SU-DHL-6 (cell line): ENCODE measurements at regions not wholly inside any gene's neighbourhood (a gene's known extent, or its start where the extent isn't known, plus 50 kb on each side); places are given as distances from the start of the nearest gene placed in this dataset.

Experiments
- H2AFZ ChIP-seq: fragments of 200-600 bp; sonication (generic); 2 replicates; pipeline ENCODE4 v1.6.1; 2014; ENCODE audit warnings: low read depth, mild to moderate bottlenecking, moderate library complexity, mixed read lengths, antibody characterized with exemption, low read length; ENCODE audit not compliant: severe bottlenecking
- H3F3A ChIP-seq: fragments of 200-600 bp; shearing (Covaris generic); 2 replicates; pipeline ENCODE4 v1.6.0; 2016; ENCODE audit warnings: antibody characterized with exemption, mild to moderate bottlenecking; ENCODE audit not compliant: insufficient read depth
- H3K27ac ChIP-seq: fragments of 200-600 bp; sonication (generic); 2 replicates; pipeline ENCODE4 v1.5.1; 2016; ENCODE audit warnings: low read depth, mild to moderate bottlenecking, low read length, moderate library complexity, mixed read lengths
- H3K27me3 ChIP-seq: fragments of 200-600 bp; sonication (generic), shearing (Covaris generic); 2 replicates; pipeline ENCODE4 v1.6.0; 2014; ENCODE audit warnings: mild to moderate bottlenecking, low read length
- H3K36me3 ChIP-seq: fragments of 200-600 bp; sonication (generic); 2 replicates; pipeline ENCODE4 v1.6.1; 2014; ENCODE audit warnings: mild to moderate bottlenecking, low read length, mixed read lengths
- H3K4me2 ChIP-seq: fragments of 300-600, 200-600 bp; shearing (Covaris generic), sonication (generic); 2 replicates; pipeline ENCODE4 v1.6.0; 2014; ENCODE audit warnings: low read length, low read depth, mild to moderate bottlenecking; ENCODE audit not compliant: poor library complexity, severe bottlenecking
- H3K4me3 ChIP-seq: fragments of 200-600 bp; sonication (generic); 2 replicates; pipeline ENCODE4 v1.5.1; 2014; ENCODE audit warnings: antibody characterized with exemption, low read length, mild to moderate bottlenecking, mixed read lengths; ENCODE audit not compliant: insufficient read depth, poor library complexity, severe bottlenecking
- H3K79me2 ChIP-seq: fragments of 200-600 bp; sonication (generic); 2 replicates; pipeline ENCODE4 v1.6.1; 2014; ENCODE audit warnings: mild to moderate bottlenecking, low read length, moderate library complexity; ENCODE audit not compliant: insufficient read depth
- H3K9ac ChIP-seq: fragments of 200-600 bp; sonication (generic); 2 replicates; pipeline ENCODE4 v1.7.0; 2014; ENCODE audit warnings: mild to moderate bottlenecking, low read length
- H3K9me2 ChIP-seq: fragments of 200-600 bp; sonication (generic); replicated peaks from 2 replicates; pipeline ENCODE4 v1.6.1; 2014; ENCODE audit warnings: low read length; ENCODE audit not compliant: insufficient read depth
- H3K9me3 ChIP-seq: fragments of 200-600 bp; sonication (generic); 2 replicates; pipeline ENCODE4 v1.6.1; 2014; ENCODE audit warnings: low read length, mixed read lengths; ENCODE audit not compliant: insufficient read depth
- H4K20me1 ChIP-seq: fragments of 200-600 bp; sonication (generic); 2 replicates; pipeline ENCODE4 v1.6.1; 2014; ENCODE audit warnings: low read depth, mild to moderate bottlenecking, antibody characterized with exemption, low read length, moderate library complexity, mixed read lengths
- CTCF ChIP-seq: fragments of 200-600 bp; sonication (generic); IDR thresholded peaks from one replicate; pipeline ENCODE4 v1.5.1; 2017; ENCODE audit warnings: antibody characterized with exemption, mild to moderate bottlenecking, low read length, moderate library complexity; ENCODE audit not compliant: insufficient read depth, poor library complexity, severe bottlenecking
- EZH2phosphoT487 ChIP-seq: fragments of 200-600 bp; sonication (generic), shearing (Covaris generic); conservative IDR thresholded peaks from 2 replicates; pipeline ENCODE4 v1.6.1; 2018; ENCODE audit warnings: mild to moderate bottlenecking, antibody characterized with exemption, low read length, moderate library complexity, mixed read lengths

- Histone ChIP-seq H3K9ac (no peak overlapping the region), H3K4me2 (no peak overlapping the region), H3K79me2 (no peaks in the 10 kb centered on the region), H3K9me2 (no peaks in the 10 kb centered on the region), H3K36me3 (no peaks in the 10 kb centered on the region), H4K20me1 (no peaks in the 10 kb centered on the region), H3K4me3 (no peak overlapping the region), H3K9me3 (no peaks in the 10 kb centered on the region), H3K27ac (no peak overlapping the region), H2AFZ (no peak overlapping the region), H3K27me3 (no peaks in the 10 kb centered on the region), H3F3A (no peaks in the 10 kb centered on the region)
- no peak for TF ChIP-seq CTCF
- no peak for TF ChIP-seq EZH2phosphoT487
Measured at GRCh38 chr21:41667136-41667535, 99.7 kb downstream of the RIPK4 start.

GRCh38 chr21:41666641-41667081, 100.2 kb downstream of the RIPK4 start:
- H3K9me3 ChIP-seq, result no peaks in the 10 kb centered on the region
- no peak overlapping the region for H2AFZ ChIP-seq
- no peak overlapping the region for H3K9ac ChIP-seq
- no peaks in the 10 kb centered on the region for H3K79me2 ChIP-seq
- TF ChIP-seq EZH2phosphoT487 (no peak), CTCF (no peak)
- no peaks in the 10 kb centered on the region for H3F3A ChIP-seq
- H3K36me3 ChIP-seq, result no peaks in the 10 kb centered on the region
- no peak overlapping the region for H3K4me3 ChIP-seq
- H3K4me2 ChIP-seq, result no peak overlapping the region
- no peaks in the 10 kb centered on the region for H3K9me2 ChIP-seq
- no peak overlapping the region for H3K27ac ChIP-seq
- no peaks in the 10 kb centered on the region for H3K27me3 ChIP-seq
- H4K20me1 ChIP-seq, result no peaks in the 10 kb centered on the region

GRCh38 chr21:41665766-41666595, 100.9 kb downstream of the RIPK4 start:
- Histone ChIP-seq H4K20me1 (no peaks in the 10 kb centered on the region), H3F3A (no peaks in the 10 kb centered on the region), H2AFZ (no peak overlapping the region), H3K4me2 (no peak overlapping the region), H3K27ac (no peak overlapping the region), H3K79me2 (no peaks in the 10 kb centered on the region), H3K4me3 (no peak overlapping the region), H3K27me3 (no peaks in the 10 kb centered on the region), H3K9ac (no peak overlapping the region), H3K9me3 (no peaks in the 10 kb centered on the region), H3K9me2 (no peaks in the 10 kb centered on the region), H3K36me3 (no peaks in the 10 kb centered on the region)
- no peak for TF ChIP-seq CTCF
- no peak for TF ChIP-seq EZH2phosphoT487
